ENCODE measurements at regions not wholly inside any gene's neighbourhood (a gene's known extent, or its start where the extent isn't known, plus 50 kb on each side); places are given as distances from the start of the nearest gene placed in this dataset.

- Histone ChIP-seq H3K27ac (ENCODE audit: insufficient read depth, low read depth, low read length, poor library complexity, severe bottlenecking) (no peak overlapping the region), H3K9me3 (ENCODE audit: control insufficient read depth, low read length) (no peaks in the 10 kb centered on the region), H3K4me1 (ENCODE audit: control insufficient read depth, insufficient read depth, low read length) (no peaks in the 10 kb centered on the region), H3K27me3 (ENCODE audit: control insufficient read depth, insufficient read depth, low read length, poor library complexity, severe bottlenecking) (no peaks in the 10 kb centered on the region), H3K36me3 (ENCODE audit: control insufficient read depth, insufficient read depth, low read length) (no peaks in the 10 kb centered on the region), H3K4me3 (ENCODE audit: insufficient read depth, low read depth, low read length) (no peak overlapping the region)
- WGBS, 2 experiments: 96% methylated on average over 6 of the region's 6 CpGs
Observed at GRCh38 chr16:66070140-66070917, 296.2 kb upstream of the CDH5 start.

- H3K27ac ChIP-seq (ENCODE audit: insufficient read depth, low read depth, low read length, poor library complexity, severe bottlenecking): no peak overlapping the region
- no peaks in the 10 kb centered on the region for H3K4me1 ChIP-seq (ENCODE audit: control insufficient read depth, insufficient read depth, low read length)
- WGBS, 2 experiments: 74 to 79% methylated on average over 3 of the region's 3 CpGs
- no peaks in the 10 kb centered on the region for H3K36me3 ChIP-seq (ENCODE audit: control insufficient read depth, insufficient read depth, low read length)
- no peaks in the 10 kb centered on the region for H3K9me3 ChIP-seq (ENCODE audit: control insufficient read depth, low read length)
- H3K4me3 ChIP-seq (ENCODE audit: insufficient read depth, low read depth, low read length): no peak overlapping the region
- H3K27me3 ChIP-seq (ENCODE audit: control insufficient read depth, insufficient read depth, low read length, poor library complexity, severe bottlenecking): no peaks in the 10 kb centered on the region
Observed at GRCh38 chr16:66069587-66069986, 296.9 kb upstream of the CDH5 start.

- H3K4me3 ChIP-seq (ENCODE audit: insufficient read depth, low read depth, low read length): no peak overlapping the region
- H3K9me3 ChIP-seq (ENCODE audit: control insufficient read depth, low read length): no peaks in the 10 kb centered on the region
- 94 to 100% methylated on average over 2 of the region's 2 CpGs for WGBS, 2 experiments
- H3K27me3 ChIP-seq (ENCODE audit: control insufficient read depth, insufficient read depth, low read length, poor library complexity, severe bottlenecking): no peaks in the 10 kb centered on the region
- no peak overlapping the region for H3K27ac ChIP-seq (ENCODE audit: insufficient read depth, low read depth, low read length, poor library complexity, severe bottlenecking)
- H3K36me3 ChIP-seq (ENCODE audit: control insufficient read depth, insufficient read depth, low read length): no peaks in the 10 kb centered on the region
- no peaks in the 10 kb centered on the region for H3K4me1 ChIP-seq (ENCODE audit: control insufficient read depth, insufficient read depth, low read length)
Observed at GRCh38 chr16:66066404-66066803, 300.1 kb upstream of the CDH5 start.

- 97 to 100% methylated on average over 4 of the region's 4 CpGs for WGBS, 2 experiments
- Histone ChIP-seq H3K4me1 (ENCODE audit: control insufficient read depth, insufficient read depth, low read length) (no peaks in the 10 kb centered on the region), H3K9me3 (ENCODE audit: control insufficient read depth, low read length) (no peaks in the 10 kb centered on the region), H3K27ac (ENCODE audit: insufficient read depth, low read depth, low read length, poor library complexity, severe bottlenecking) (no peak overlapping the region), H3K4me3 (ENCODE audit: insufficient read depth, low read depth, low read length) (no peak overlapping the region), H3K36me3 (ENCODE audit: control insufficient read depth, insufficient read depth, low read length) (no peaks in the 10 kb centered on the region), H3K27me3 (ENCODE audit: control insufficient read depth, insufficient read depth, low read length, poor library complexity, severe bottlenecking) (no peaks in the 10 kb centered on the region)
Observed at GRCh38 chr16:66065925-66066324, 300.6 kb upstream of the CDH5 start.

GRCh38 chr16:66064801-66065530, 301.5 kb upstream of the CDH5 start:
- Histone ChIP-seq H3K4me1 (ENCODE audit: control insufficient read depth, insufficient read depth, low read length) (no peaks in the 10 kb centered on the region), H3K4me3 (ENCODE audit: insufficient read depth, low read depth, low read length) (no peak overlapping the region), H3K36me3 (ENCODE audit: control insufficient read depth, insufficient read depth, low read length) (no peaks in the 10 kb centered on the region), H3K9me3 (ENCODE audit: control insufficient read depth, low read length) (no peaks in the 10 kb centered on the region), H3K27me3 (ENCODE audit: control insufficient read depth, insufficient read depth, low read length, poor library complexity, severe bottlenecking) (no peaks in the 10 kb centered on the region), H3K27ac (ENCODE audit: insufficient read depth, low read depth, low read length, poor library complexity, severe bottlenecking) (no peak overlapping the region)
- 58 to 76% methylated on average over 1 of the region's 1 CpG for WGBS, 2 experiments

GRCh38 chr16:66058832-66059231, 307.7 kb upstream of the CDH5 start:
- Histone ChIP-seq H3K36me3 (ENCODE audit: control insufficient read depth, insufficient read depth, low read length) (no peaks in the 10 kb centered on the region), H3K4me3 (ENCODE audit: insufficient read depth, low read depth, low read length) (no peak overlapping the region), H3K4me1 (ENCODE audit: control insufficient read depth, insufficient read depth, low read length) (no peaks in the 10 kb centered on the region), H3K9me3 (ENCODE audit: control insufficient read depth, low read length) (no peaks in the 10 kb centered on the region), H3K27ac (ENCODE audit: insufficient read depth, low read depth, low read length, poor library complexity, severe bottlenecking) (no peak overlapping the region), H3K27me3 (ENCODE audit: control insufficient read depth, insufficient read depth, low read length, poor library complexity, severe bottlenecking) (no peaks in the 10 kb centered on the region)
- 87 to 92% methylated on average over 1 of the region's 1 CpG for WGBS, 2 experiments

- Histone ChIP-seq H3K27ac (ENCODE audit: insufficient read depth, low read depth, low read length, poor library complexity, severe bottlenecking) (no peak overlapping the region), H3K9me3 (ENCODE audit: control insufficient read depth, low read length) (no peaks in the 10 kb centered on the region), H3K4me3 (ENCODE audit: insufficient read depth, low read depth, low read length) (no peak overlapping the region), H3K4me1 (ENCODE audit: control insufficient read depth, insufficient read depth, low read length) (no peaks in the 10 kb centered on the region), H3K36me3 (ENCODE audit: control insufficient read depth, insufficient read depth, low read length) (no peaks in the 10 kb centered on the region), H3K27me3 (ENCODE audit: control insufficient read depth, insufficient read depth, low read length, poor library complexity, severe bottlenecking) (no peaks in the 10 kb centered on the region)
- 92 to 95% methylated on average over 7 to 8 of the region's 8 CpGs for WGBS, 2 experiments
Observed at GRCh38 chr16:66058172-66058691, 308.3 kb upstream of the CDH5 start.

GRCh38 chr16:66057057-66057456, 309.4 kb upstream of the CDH5 start:
- H3K4me1 ChIP-seq (ENCODE audit: control insufficient read depth, insufficient read depth, low read length): no peaks in the 10 kb centered on the region
- H3K27ac ChIP-seq (ENCODE audit: insufficient read depth, low read depth, low read length, poor library complexity, severe bottlenecking): no peak overlapping the region
- H3K36me3 ChIP-seq (ENCODE audit: control insufficient read depth, insufficient read depth, low read length): no peaks in the 10 kb centered on the region
- no peaks in the 10 kb centered on the region for H3K27me3 ChIP-seq (ENCODE audit: control insufficient read depth, insufficient read depth, low read length, poor library complexity, severe bottlenecking)
- 79 to 87% methylated on average over 3 of the region's 3 CpGs for WGBS, 2 experiments
- no peak overlapping the region for H3K4me3 ChIP-seq (ENCODE audit: insufficient read depth, low read depth, low read length)
- no peaks in the 10 kb centered on the region for H3K9me3 ChIP-seq (ENCODE audit: control insufficient read depth, low read length)

- H3K4me1 ChIP-seq (ENCODE audit: control insufficient read depth, insufficient read depth, low read length): no peaks in the 10 kb centered on the region
- H3K4me3 ChIP-seq (ENCODE audit: insufficient read depth, low read depth, low read length): no peak overlapping the region
- no peaks in the 10 kb centered on the region for H3K27me3 ChIP-seq (ENCODE audit: control insufficient read depth, insufficient read depth, low read length, poor library complexity, severe bottlenecking)
- WGBS, 2 experiments: 64 to 69% methylated on average over 4 of the region's 4 CpGs
- H3K9me3 ChIP-seq (ENCODE audit: control insufficient read depth, low read length): no peaks in the 10 kb centered on the region
- no peak overlapping the region for H3K27ac ChIP-seq (ENCODE audit: insufficient read depth, low read depth, low read length, poor library complexity, severe bottlenecking)
- no peaks in the 10 kb centered on the region for H3K36me3 ChIP-seq (ENCODE audit: control insufficient read depth, insufficient read depth, low read length)
Observed at GRCh38 chr16:66054095-66054494, 312.4 kb upstream of the CDH5 start.

GRCh38 chr16:66052745-66053144, 313.7 kb upstream of the CDH5 start:
- no peaks in the 10 kb centered on the region for H3K4me1 ChIP-seq (ENCODE audit: control insufficient read depth, insufficient read depth, low read length)
- WGBS, 2 experiments: 93 to 95% methylated on average over 2 of the region's 2 CpGs

More at GRCh38 chr16:66052745-66053144, 313.7 kb upstream of the CDH5 start:
- Histone ChIP-seq H3K27me3 (ENCODE audit: control insufficient read depth, insufficient read depth, low read length, poor library complexity, severe bottlenecking) (no peaks in the 10 kb centered on the region), H3K36me3 (ENCODE audit: control insufficient read depth, insufficient read depth, low read length) (no peaks in the 10 kb centered on the region), H3K27ac (ENCODE audit: insufficient read depth, low read depth, low read length, poor library complexity, severe bottlenecking) (no peak overlapping the region), H3K9me3 (ENCODE audit: control insufficient read depth, low read length) (no peaks in the 10 kb centered on the region), H3K4me3 (ENCODE audit: insufficient read depth, low read depth, low read length) (no peak overlapping the region)

Data from ectodermal cell (in vitro differentiated cells).